Eye (tissue), 1 donor: ENCODE measurements at regions not wholly inside any gene's neighbourhood (a gene's known extent, or its start where the extent isn't known, plus 50 kb on each side); places are given as distances from the start of the nearest gene placed in this dataset.
"Not testable (repeated sequence)": the region's sequence is repeated elsewhere in the genome, so short reads cannot be mapped to it uniquely, and the experiment has no call there.

ENCODE experiments used
- DNase-seq: peaks from one replicate; pipeline ENCODE4 v3.0.0-alpha.2; 2015

GRCh38 chr2:211157211-211157610 is 600.8 kb downstream of the CPS1 start:
- no peak for DNase-seq

GRCh38 chr2:211157856-211158463 is 601.6 kb downstream of the CPS1 start:
- DNase-seq, result peak; percentile 86

- no peak for DNase-seq
Observed at GRCh38 chr2:211159972-211160371, 603.6 kb downstream of the CPS1 start.

- no peak for DNase-seq
Observed at GRCh38 chr2:211161236-211161635, 604.8 kb downstream of the CPS1 start.

- no peak for DNase-seq
Observed at GRCh38 chr2:211162911-211163310, 606.5 kb downstream of the CPS1 start.

GRCh38 chr2:211170843-211171242 is 614.4 kb downstream of the CPS1 start:
- DNase-seq, result no peak

GRCh38 chr2:211174021-211174420 is 617.6 kb downstream of the CPS1 start:
- DNase-seq, result no peak

GRCh38 chr2:211174631-211175030 is 618.2 kb downstream of the CPS1 start:
- DNase-seq, result no peak

- no peak for DNase-seq
Observed at GRCh38 chr2:211175956-211176355, 619.6 kb downstream of the CPS1 start.

GRCh38 chr2:211176514-211177141 is 620.2 kb downstream of the CPS1 start:
- peak; percentile 73 for DNase-seq

DNA sequence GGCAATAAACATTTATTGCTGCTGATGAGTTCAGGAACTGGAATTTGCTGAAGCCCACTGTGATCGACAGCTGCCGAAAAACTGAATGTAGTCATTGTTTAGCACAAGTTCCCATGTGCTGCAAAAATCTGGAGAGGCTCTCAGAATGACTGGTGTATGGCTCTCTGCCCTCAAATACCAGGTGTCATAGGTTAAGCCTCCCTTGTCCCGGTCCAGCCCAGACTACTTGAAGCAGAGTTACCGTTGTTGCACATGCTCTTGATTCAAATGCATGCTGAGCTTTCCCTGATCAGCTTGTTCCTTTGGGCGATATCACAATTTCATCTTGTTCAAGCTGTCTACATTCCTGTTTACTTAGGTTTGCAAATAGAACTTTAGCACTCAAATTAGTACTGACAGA is 625.2 kb downstream of the CPS1 start:
- DNase-seq, result peak; percentile 31

DNA sequence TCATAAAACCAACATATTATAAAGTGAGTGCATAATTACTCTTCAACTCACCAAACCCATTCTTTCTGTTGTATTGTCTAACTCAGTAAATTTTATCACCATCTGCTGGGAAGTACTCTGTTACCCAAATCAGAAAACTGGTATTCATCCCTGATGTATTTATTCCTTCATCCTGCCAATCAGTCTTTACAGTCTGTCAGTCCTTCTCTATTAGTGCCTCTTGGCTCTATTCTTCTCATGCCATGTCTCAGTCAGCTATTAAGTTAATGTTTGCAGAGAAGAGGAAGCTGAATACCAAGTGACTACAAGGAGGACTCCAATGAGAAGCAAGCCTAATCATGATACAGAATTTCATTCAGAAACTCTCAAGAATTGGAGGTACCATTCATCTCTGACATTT is 631.2 kb downstream of the CPS1 start:
- DNase-seq, result no peak

DNA sequence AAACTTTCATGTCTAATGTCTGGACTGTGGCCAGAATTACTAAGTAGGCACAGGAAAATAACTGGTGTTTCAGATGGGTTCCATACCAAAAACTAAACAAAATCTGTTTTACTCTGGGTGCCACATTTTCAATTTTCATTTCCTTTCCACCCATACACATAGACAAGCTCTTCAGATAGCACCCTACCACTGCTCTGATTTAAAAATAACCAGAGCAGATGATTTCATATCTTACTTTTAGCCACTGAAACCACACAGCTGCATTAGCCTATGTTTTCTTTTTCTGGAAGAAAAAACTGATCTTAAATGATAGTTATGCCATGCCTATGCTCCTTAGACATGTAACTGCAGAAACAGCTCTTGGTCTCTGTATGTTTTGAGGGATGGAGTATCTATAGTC is 647.6 kb downstream of the CPS1 start:
- no peak for DNase-seq

DNA sequence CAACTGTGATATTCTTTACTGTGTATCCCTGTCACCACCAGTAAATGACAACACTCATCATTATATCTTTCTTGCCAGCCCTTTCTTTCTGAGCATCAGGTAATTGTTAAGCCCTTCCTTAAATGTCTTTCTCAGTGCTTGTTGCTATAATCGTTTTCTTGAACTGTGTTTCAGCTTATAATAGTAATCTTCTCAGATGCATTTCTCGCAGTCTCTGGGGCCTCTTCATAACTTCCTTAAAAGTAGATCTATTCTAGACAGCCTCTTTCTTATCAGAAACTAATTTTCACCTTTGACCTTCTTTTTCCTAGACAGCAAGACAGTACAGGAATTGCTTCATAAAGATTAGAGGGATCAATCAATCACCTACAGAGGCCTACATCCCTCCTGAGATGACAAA is 648.1 kb downstream of the CPS1 start:
- no peak for DNase-seq

DNA sequence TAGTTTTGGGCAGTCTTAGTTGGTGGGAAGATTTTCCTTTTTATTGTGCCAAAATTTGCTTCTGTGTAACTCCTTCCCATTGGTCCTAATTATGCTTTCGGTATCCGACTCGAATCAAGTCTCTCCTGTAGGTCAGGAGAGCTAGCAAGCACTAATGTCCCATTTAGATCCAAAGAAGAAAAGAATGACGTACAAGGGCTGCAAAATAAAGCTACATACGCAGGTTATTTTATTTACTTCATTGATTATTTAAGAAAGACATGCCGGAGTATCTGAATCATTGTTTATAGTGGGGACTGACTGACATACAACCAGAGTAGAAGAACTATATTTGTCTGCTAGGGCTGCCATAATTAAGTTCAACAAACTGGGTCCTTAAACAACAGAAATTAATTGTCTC is 648.5 kb downstream of the CPS1 start:
- no peak for DNase-seq

DNA sequence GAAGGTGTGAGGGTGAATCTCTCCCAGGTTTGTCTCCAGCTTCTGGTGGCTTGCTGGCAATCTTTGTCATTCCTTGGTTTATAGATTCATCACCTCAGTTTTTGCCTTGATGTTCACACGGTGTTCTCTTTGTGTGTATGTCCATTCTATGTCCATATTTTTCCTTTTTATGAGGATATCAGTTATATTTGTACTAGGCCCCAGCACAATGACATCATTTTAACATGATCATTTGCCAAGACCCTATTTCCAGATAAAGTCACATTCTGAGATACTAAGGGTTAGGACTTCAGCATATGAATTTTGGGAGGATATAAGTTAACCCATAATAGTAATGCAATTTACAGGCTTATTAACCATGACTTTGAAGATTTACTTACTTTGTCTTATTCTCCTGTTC is 649.0 kb downstream of the CPS1 start:
- DNase-seq, result no peak

GRCh38 chr2:211205836-211206235 is 649.4 kb downstream of the CPS1 start:
- DNase-seq, result no peak

DNA sequence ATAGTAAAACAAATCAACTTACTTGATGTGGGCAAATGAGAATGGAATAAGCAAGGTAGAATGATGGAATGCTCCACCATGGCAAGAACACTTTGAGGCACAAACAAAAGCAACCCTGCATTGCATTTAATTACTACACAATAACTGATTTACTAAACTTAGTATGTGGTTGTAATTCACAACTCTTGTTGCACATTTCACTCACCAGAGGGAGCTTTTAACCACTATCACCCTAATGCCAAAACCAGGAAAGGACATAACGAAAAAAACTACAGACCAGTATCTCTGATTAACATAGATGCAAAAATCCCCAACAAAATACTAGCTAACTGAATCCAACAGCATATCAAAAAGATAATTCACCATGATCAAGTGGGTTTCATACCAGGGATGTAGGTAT is 659.8 kb downstream of the CPS1 start:
- no peak for DNase-seq

DNA sequence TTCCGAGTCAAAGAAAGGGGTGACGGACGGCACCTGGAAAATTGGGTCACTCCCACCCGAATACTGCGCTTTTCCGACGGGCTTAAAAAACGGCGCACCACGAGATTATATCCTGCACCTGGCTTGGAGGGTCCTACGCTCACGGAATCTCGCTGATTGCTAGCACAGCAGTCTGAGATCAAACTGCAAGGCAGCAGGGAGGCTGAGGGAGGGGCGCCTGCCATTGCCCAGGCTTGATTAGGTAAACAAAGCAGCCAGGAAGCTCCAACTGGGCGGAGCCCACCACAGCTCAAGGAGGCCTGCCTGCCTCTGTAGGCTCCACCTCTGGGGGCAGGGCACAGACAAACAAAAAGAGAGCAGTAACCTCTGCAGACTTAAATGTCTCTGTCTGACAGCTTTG is 663.1 kb downstream of the CPS1 start:
- not testable (repeated sequence) for DNase-seq

- no peak for DNase-seq
Observed at GRCh38 chr2:211225784-211226183, 669.4 kb downstream of the CPS1 start.

GRCh38 chr2:211228559-211228958 is 672.2 kb downstream of the CPS1 start:
- no peak for DNase-seq

GRCh38 chr2:211237586-211238275 is 681.3 kb downstream of the CPS1 start:
- DNase-seq, result peak; percentile 35

GRCh38 chr2:211241891-211242290 is 685.5 kb downstream of the CPS1 start:
- no peak for DNase-seq

DNA sequence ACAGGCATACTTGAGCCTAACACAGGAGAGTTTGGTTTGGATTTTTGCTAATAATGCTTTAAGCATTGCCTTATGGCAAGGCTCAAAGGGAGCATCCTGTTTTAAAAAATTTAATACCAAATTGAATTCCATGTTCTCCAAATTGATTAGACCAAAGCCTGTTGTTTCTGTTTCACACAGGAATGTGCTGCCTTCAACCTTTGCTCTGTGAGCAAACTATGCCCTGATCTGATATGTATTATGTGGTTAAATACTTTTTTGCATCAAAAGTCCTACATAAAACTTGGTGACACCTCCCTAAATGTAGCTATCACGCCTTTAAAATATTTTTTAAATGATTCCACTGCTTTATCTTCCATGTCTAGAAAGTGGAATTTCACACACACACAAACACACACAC is 691.4 kb downstream of the CPS1 start:
- DNase-seq, result no peak

DNA sequence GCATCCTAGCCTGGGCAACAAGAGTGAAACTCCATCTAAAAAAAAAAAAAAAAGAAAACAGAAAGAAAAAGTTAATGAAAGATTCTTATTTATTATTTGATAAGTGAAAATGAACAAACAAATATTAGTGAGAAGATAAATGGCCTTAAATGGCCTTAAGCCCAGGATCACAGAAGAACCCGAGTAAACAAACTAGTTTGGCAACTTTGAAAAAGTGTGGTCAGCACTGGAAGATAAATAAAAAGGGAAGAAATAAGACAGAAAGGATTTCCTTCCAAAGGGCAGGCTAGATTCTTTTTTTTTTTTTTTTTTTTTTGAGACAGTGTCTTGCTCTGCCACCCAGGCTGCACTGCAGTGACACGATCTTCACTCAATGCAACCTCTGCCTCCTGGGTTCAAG is 692.4 kb downstream of the CPS1 start:
- no peak for DNase-seq
